ENCODE measurements at regions not wholly inside any gene's neighbourhood (a gene's known extent, or its start where the extent isn't known, plus 50 kb on each side); places are given as distances from the start of the nearest gene placed in this dataset.

DNA sequence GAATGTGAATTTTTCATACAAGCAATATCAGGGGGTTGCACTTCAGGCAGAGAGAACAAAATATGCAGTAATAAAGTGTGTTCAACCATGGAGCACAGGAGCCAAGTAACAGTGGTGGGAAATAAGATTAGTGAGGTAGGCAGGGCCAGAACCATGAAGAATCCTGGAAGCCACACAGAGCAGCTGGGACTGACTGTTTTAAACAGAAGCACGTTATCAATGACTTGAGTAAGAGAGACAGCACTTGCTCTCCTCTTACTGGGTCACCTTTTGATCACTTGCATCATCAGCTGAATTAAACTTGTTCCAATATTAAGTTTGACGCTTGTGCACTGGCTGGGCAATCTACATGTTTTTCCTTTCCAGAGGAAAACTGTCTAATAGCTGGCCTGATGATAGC, 238.5 kb downstream of the TBX18 start:
- TF ChIP-seq BCL11B (tag by site-specific recombination; IDR thresholded peaks at IDR 0.05; ENCODE audit: low read depth): no peak
- TF ChIP-seq ZBTB7A (tag by site-specific recombination; IDR thresholded peaks at IDR 0.05; ENCODE audit: low read depth): no peak
- TF ChIP-seq ZNF792 (tag by site-specific recombination; IDR thresholded peaks at IDR 0.05): no peak

All from HEK293 (cell line).